ENCODE measurements at regions not wholly inside any gene's neighbourhood (a gene's known extent, or its start where the extent isn't known, plus 50 kb on each side); places are given as distances from the start of the nearest gene placed in this dataset.

DNA sequence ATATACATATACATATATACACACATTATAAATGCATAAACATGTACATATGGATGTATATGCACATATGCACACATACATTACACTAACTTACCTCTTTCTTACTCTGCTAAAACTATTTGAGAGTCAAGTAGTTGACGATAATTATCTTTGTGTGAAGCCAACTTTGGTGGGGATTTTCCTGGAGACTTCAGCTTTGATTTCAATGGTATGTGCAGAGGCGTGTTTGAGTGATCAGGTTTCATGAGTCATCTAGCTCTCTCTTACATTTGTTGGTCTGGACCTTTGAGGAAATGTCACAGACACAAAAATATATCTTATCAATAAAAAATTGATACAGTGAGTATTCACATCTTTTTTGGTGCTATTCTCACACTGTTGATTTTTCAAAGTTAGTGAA, 769.1 kb upstream of the LUZP2 start:
- no peak overlapping the region for H3K4me3 ChIP-seq (ENCODE audit: low read length in 2 of 2)
- no CpG with 5 or more reads among the region's 2 CpGs for WGBS, 2 donors (ENCODE audit: extremely low coverage in 2 of 2, insufficient read length in 2 of 2, insufficient replicate concordance in 1 of 2)
- no peak overlapping the region for H2BK15ac ChIP-seq (ENCODE audit: low read length)
- H3K14ac ChIP-seq (ENCODE audit: low read length), result no peak overlapping the region
- H3K9me3 ChIP-seq (replicated peaks in 1 of 2; ENCODE audit: control insufficient read depth in 2 of 2, insufficient read depth in 1 of 2, low read depth in 1 of 2, low read length in 2 of 2), result no peaks in the 10 kb centered on the region
- no peak overlapping the region for H3K9ac ChIP-seq (ENCODE audit: low read depth, low read length, poor library complexity)
- no peak for DNase-seq (ENCODE audit: low spot score)
- H2BK120ac ChIP-seq (ENCODE audit: low read depth, low read length), result no peak overlapping the region
- no peak overlapping the region for H4K91ac ChIP-seq (ENCODE audit: low read depth, low read length, poor library complexity)
- no peak overlapping the region for H3K4ac ChIP-seq (ENCODE audit: low read length)
- H2BK5ac ChIP-seq (ENCODE audit: low read length), result no peak overlapping the region
- H3K27me3 ChIP-seq (ENCODE audit: control insufficient read depth in 3 of 3, insufficient read depth in 3 of 3, low read depth in 1 of 3, low read length in 3 of 3), result no peaks in the 10 kb centered on the region
- H3K27ac ChIP-seq (replicated peaks; ENCODE audit: low read length), result no peak overlapping the region
- no peak overlapping the region for H2AFZ ChIP-seq (ENCODE audit: low read length)
- no peak overlapping the region for H3K23ac ChIP-seq (ENCODE audit: low read depth, low read length, poor library complexity)
- no peak overlapping the region for H2BK12ac ChIP-seq (ENCODE audit: low read length)
- no peaks in the 10 kb centered on the region for H3K79me1 ChIP-seq (ENCODE audit: low read depth, low read length)
- no peak overlapping the region for H2AK5ac ChIP-seq (ENCODE audit: low read depth, low read length)
- no peaks in the 10 kb centered on the region for H3K4me1 ChIP-seq (ENCODE audit: control insufficient read depth in 2 of 2, insufficient read depth in 1 of 2, low read depth in 1 of 2, low read length in 2 of 2)
- H3K18ac ChIP-seq (ENCODE audit: low read length), result no peak overlapping the region
- no peak overlapping the region for H4K8ac ChIP-seq (ENCODE audit: low read depth, low read length)
- H3K36me3 ChIP-seq (replicated peaks in 1 of 2; ENCODE audit: control insufficient read depth in 2 of 2, insufficient read depth in 2 of 2, low read length in 2 of 2), result no peaks in the 10 kb centered on the region
- H3K4me2 ChIP-seq (ENCODE audit: insufficient read depth, low read length, poor library complexity, severe bottlenecking), result no peak overlapping the region

DNA sequence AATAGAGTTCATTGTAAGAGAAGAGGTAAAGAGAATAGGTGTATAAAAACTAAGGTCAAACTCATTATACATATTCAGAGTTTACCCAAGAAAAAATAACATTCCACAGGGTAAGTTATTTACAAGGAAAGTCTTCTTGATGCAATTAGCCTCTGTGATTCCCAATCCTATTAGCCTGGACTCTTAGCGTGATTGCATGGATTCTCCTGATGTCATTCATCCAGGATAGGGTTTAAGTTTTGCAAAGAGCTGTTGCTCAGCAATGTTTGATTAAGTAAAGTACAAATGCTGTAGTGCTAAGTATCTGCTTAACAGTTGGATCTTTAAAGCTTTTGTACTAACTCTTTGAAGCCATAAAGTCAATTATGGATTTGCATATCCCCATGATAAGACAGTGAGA, 767.8 kb upstream of the LUZP2 start:
- H3K9ac ChIP-seq (ENCODE audit: low read depth, low read length, poor library complexity), result no peak overlapping the region
- H2BK15ac ChIP-seq (ENCODE audit: low read length), result no peak overlapping the region
- H2BK120ac ChIP-seq (ENCODE audit: low read depth, low read length), result no peak overlapping the region
- no peaks in the 10 kb centered on the region for H3K9me3 ChIP-seq (replicated peaks in 1 of 2; ENCODE audit: control insufficient read depth in 2 of 2, insufficient read depth in 1 of 2, low read depth in 1 of 2, low read length in 2 of 2)
- no peak overlapping the region for H3K4ac ChIP-seq (ENCODE audit: low read length)
- no peak overlapping the region for H3K14ac ChIP-seq (ENCODE audit: low read length)
- H4K91ac ChIP-seq (ENCODE audit: low read depth, low read length, poor library complexity), result no peak overlapping the region
- no peak overlapping the region for H3K18ac ChIP-seq (ENCODE audit: low read length)
- no peaks in the 10 kb centered on the region for H3K79me1 ChIP-seq (ENCODE audit: low read depth, low read length)
- no peak overlapping the region for H3K27ac ChIP-seq (replicated peaks; ENCODE audit: low read length)
- no CpG with 5 or more reads among the region's 1 CpG for WGBS, 2 donors (ENCODE audit: extremely low coverage in 2 of 2, insufficient read length in 2 of 2, insufficient replicate concordance in 1 of 2)
- no peak overlapping the region for H2AK5ac ChIP-seq (ENCODE audit: low read depth, low read length)
- no peak overlapping the region for H4K8ac ChIP-seq (ENCODE audit: low read depth, low read length)
- H3K27me3 ChIP-seq (ENCODE audit: control insufficient read depth in 3 of 3, insufficient read depth in 3 of 3, low read depth in 1 of 3, low read length in 3 of 3), result no peaks in the 10 kb centered on the region
- H3K4me2 ChIP-seq (ENCODE audit: insufficient read depth, low read length, poor library complexity, severe bottlenecking), result no peak overlapping the region
- no peak overlapping the region for H3K4me3 ChIP-seq (ENCODE audit: low read length in 2 of 2)
- H3K23ac ChIP-seq (ENCODE audit: low read depth, low read length, poor library complexity), result no peak overlapping the region
- H3K36me3 ChIP-seq (replicated peaks in 1 of 2; ENCODE audit: control insufficient read depth in 2 of 2, insufficient read depth in 2 of 2, low read length in 2 of 2), result no peaks in the 10 kb centered on the region
- no peak overlapping the region for H2AFZ ChIP-seq (ENCODE audit: low read length)
- H2BK5ac ChIP-seq (ENCODE audit: low read length), result no peak overlapping the region
- peak; percentile 21 for DNase-seq (ENCODE audit: low spot score)
- H3K4me1 ChIP-seq (ENCODE audit: control insufficient read depth in 2 of 2, insufficient read depth in 1 of 2, low read depth in 1 of 2, low read length in 2 of 2), result no peaks in the 10 kb centered on the region
- H2BK12ac ChIP-seq (ENCODE audit: low read length), result no peak overlapping the region

DNA sequence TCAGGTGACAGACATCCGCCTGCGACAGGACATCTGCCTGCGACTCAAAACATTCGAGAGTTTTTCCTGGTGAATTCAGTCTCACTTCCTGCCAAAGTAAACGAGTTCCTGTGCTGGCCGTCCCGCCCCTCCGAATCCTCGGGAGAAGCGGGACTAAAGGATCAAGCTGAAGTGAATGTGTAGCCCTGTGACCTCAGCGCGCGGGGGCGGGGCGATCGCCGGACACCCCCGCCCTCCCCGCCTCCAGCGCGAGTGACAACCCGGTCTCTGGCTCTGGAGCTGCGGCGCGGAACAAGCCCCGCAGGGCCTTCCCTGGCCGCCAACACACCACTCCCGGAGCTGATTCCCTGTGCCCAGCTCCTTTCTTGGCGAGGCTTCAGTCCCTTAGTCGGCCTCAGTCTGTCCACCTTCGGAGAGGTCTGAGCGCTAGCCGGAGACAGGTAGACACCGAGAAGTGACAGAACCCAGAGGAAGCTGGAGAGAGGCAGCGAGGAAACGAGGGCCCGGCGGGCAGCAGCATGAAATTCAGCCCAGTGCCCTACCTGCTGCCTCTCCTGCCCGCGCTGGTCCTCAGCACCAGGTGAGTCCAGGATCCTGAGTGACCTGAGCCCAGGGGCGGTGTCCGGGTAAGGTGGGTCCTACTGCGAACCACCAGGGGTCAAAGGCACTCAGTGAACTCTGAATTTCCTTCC, 766.4 kb upstream of the LUZP2 start:
- Histone ChIP-seq H3K27me3 (ENCODE audit: control insufficient read depth in 3 of 3, insufficient read depth in 3 of 3, low read depth in 1 of 3, low read length in 3 of 3) (no peaks in the 10 kb centered on the region), H4K8ac (ENCODE audit: low read depth, low read length) (no peak overlapping the region), H2BK120ac (ENCODE audit: low read depth, low read length) (no peak overlapping the region), H3K79me1 (ENCODE audit: low read depth, low read length) (no peaks in the 10 kb centered on the region), H2AFZ (ENCODE audit: low read length) (peak overlapping the region; percentile 21), H3K36me3 (replicated peaks in 1 of 2; ENCODE audit: control insufficient read depth in 2 of 2, insufficient read depth in 2 of 2, low read length in 2 of 2) (no peaks in the 10 kb centered on the region), H3K27ac (replicated peaks; ENCODE audit: low read length) (no peak overlapping the region), H2BK12ac (ENCODE audit: low read length) (no peak overlapping the region), H3K4ac (ENCODE audit: low read length) (no peak overlapping the region), H3K4me1 (ENCODE audit: control insufficient read depth in 2 of 2, insufficient read depth in 1 of 2, low read depth in 1 of 2, low read length in 2 of 2) (no peaks in the 10 kb centered on the region), H3K4me2 (ENCODE audit: insufficient read depth, low read length, poor library complexity, severe bottlenecking) (no peak overlapping the region), H3K9me3 (replicated peaks in 1 of 2; ENCODE audit: control insufficient read depth in 2 of 2, insufficient read depth in 1 of 2, low read depth in 1 of 2, low read length in 2 of 2) (no peaks in the 10 kb centered on the region), H4K91ac (ENCODE audit: low read depth, low read length, poor library complexity) (no peak overlapping the region), H3K4me3 (ENCODE audit: low read length in 2 of 2) (no peak overlapping the region), H3K23ac (ENCODE audit: low read depth, low read length, poor library complexity) (no peak overlapping the region), H2AK5ac (ENCODE audit: low read depth, low read length) (no peak overlapping the region), H3K9ac (ENCODE audit: low read depth, low read length, poor library complexity) (no peak overlapping the region), H2BK5ac (ENCODE audit: low read length) (no peak overlapping the region), H3K14ac (ENCODE audit: low read length) (no peak overlapping the region), H3K18ac (ENCODE audit: low read length) (peak overlapping the region; percentile 15), H2BK15ac (ENCODE audit: low read length) (no peak overlapping the region)
- no CpG with 5 or more reads among the region's 43 CpGs for WGBS, 2 donors (ENCODE audit: extremely low coverage in 2 of 2, insufficient read length in 2 of 2, insufficient replicate concordance in 1 of 2)
- no peak for DNase-seq (ENCODE audit: low spot score)

DNA sequence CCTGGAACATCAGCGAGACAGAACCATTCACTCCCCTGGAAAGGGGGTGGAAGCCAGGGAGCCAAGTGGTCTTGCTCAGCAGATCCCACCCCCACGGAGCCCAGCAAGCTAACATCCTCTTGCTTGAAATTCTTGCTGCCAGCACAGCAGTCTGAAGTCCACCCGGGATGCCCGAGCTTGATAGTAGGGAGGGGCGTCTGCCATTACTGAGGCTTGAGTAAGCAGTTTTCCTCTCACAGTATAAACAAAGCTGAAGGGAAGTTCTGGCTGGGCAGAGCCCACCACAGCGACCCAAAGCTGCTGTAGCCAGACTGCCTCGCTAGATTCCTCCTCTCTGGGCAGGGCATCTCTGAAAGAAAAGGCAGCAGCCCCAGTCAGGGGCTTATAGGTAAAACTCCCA, 764.8 kb upstream of the LUZP2 start:
- Histone ChIP-seq H3K27me3 (ENCODE audit: control insufficient read depth in 3 of 3, insufficient read depth in 3 of 3, low read depth in 1 of 3, low read length in 3 of 3) (no peaks in the 10 kb centered on the region), H3K4ac (ENCODE audit: low read length) (no peak overlapping the region), H2BK5ac (ENCODE audit: low read length) (no peak overlapping the region), H2AFZ (ENCODE audit: low read length) (peak overlapping the region; percentile 72), H3K79me1 (ENCODE audit: low read depth, low read length) (no peaks in the 10 kb centered on the region), H3K36me3 (replicated peaks in 1 of 2; ENCODE audit: control insufficient read depth in 2 of 2, insufficient read depth in 2 of 2, low read length in 2 of 2) (no peaks in the 10 kb centered on the region), H4K8ac (ENCODE audit: low read depth, low read length) (no peak overlapping the region), H3K4me2 (ENCODE audit: insufficient read depth, low read length, poor library complexity, severe bottlenecking) (no peak overlapping the region), H3K18ac (ENCODE audit: low read length) (no peak overlapping the region), H4K91ac (ENCODE audit: low read depth, low read length, poor library complexity) (no peak overlapping the region), H2BK15ac (ENCODE audit: low read length) (no peak overlapping the region), H2BK120ac (ENCODE audit: low read depth, low read length) (no peak overlapping the region), H2BK12ac (ENCODE audit: low read length) (no peak overlapping the region), H3K9ac (ENCODE audit: low read depth, low read length, poor library complexity) (no peak overlapping the region), H3K23ac (ENCODE audit: low read depth, low read length, poor library complexity) (no peak overlapping the region), H3K14ac (ENCODE audit: low read length) (no peak overlapping the region), H3K9me3 (replicated peaks in 1 of 2; ENCODE audit: control insufficient read depth in 2 of 2, insufficient read depth in 1 of 2, low read depth in 1 of 2, low read length in 2 of 2) (no peaks in the 10 kb centered on the region), H3K27ac (replicated peaks; ENCODE audit: low read length) (no peak overlapping the region), H2AK5ac (ENCODE audit: low read depth, low read length) (no peak overlapping the region), H3K4me3 (ENCODE audit: low read length in 2 of 2) (no peak overlapping the region), H3K4me1 (ENCODE audit: control insufficient read depth in 2 of 2, insufficient read depth in 1 of 2, low read depth in 1 of 2, low read length in 2 of 2) (no peaks in the 10 kb centered on the region)
- WGBS, 2 donors (ENCODE audit: extremely low coverage in 2 of 2, insufficient read length in 2 of 2, insufficient replicate concordance in 1 of 2), result no CpG with 5 or more reads among the region's 7 CpGs
- no peak for DNase-seq (ENCODE audit: low spot score)
